ENCODE measurements at regions not wholly inside any gene's neighbourhood (a gene's known extent, or its start where the extent isn't known, plus 50 kb on each side); places are given as distances from the start of the nearest gene placed in this dataset.

DNA sequence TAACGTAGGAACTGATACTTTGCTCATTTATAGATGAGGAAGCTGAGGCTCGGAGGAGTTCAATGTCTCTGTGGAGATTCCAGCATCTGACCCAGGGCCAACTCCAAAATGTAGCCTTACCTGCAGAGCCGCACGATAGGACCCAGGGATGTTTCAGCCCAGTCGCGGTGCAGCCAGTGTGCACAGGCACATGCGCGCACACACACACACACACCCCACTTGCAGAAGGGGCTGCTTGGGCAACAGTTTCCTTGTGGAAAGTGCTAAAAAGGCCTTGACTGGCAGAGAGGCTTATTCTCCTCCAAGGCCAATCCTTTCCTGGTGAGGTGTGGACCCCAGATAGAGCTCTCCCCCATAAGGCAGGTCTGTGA lies 101.7 kb downstream of the ZFP36L2 start:
- H3K4me1 ChIP-seq (ENCODE audit: insufficient read depth, low read length, poor library complexity, severe bottlenecking), result peaks cover 59% of the 10 kb centered on the region
- intact Hi-C loops (cut with micrococcal nuclease; ENCODE audit: unreplicated experiment), result no loop called here
- H4K20me1 ChIP-seq (ENCODE audit: insufficient read depth, low read length), result no peaks in the 10 kb centered on the region

DNA sequence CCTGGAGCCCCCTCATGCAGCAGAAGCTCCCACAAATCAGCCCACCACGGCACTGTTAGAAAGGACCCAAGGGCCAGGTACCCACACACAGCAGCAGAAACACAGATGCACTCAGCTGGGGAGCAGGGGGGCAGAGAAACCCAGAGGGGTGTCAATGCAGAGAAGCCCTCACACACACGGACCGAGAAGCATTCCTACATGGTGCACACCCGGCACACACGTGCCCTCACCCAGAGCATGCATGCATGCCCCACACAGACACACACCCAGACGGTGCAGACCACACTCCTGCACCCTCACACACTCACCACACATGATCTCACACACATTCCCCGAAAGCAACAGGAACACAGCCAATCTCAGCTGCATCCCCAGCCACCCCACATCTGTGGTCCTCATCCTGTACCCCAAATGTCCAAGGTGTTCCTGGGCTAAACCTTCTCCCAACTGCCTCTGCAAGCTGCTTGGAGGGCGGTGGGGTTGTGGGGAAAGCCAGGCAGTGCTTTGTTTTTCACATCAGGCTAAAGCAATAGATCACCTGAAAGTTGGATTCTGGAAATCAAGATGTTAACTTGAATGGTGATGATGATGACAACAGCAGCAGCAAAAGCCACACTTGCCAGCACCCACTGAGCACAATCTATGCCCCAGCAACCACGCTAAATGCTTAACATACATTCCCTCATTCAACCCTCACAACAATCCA lies 102.3 kb downstream of the ZFP36L2 start:
- Histone ChIP-seq H3K79me2 (ENCODE audit: insufficient read depth, low read depth, low read length) (no peaks in the 10 kb centered on the region), H3K9me3 (ENCODE audit: low read length) (peaks cover 3% of the 10 kb centered on the region; the same call in 1 of the 2 replicates), H3K4me3 (ENCODE audit: low read depth, low read length, poor library complexity, severe bottlenecking) (no peak overlapping the region), H2AFZ (ENCODE audit: low read length) (0 out of 2 replicates have a peak overlapping the region, but pooled peaks have one; percentile 7), H3K4me1 (ENCODE audit: insufficient read depth, low read length, poor library complexity, severe bottlenecking) (peaks cover 54% of the 10 kb centered on the region), H3K9me2 (ENCODE audit: insufficient read depth, low read length) (no peaks in the 10 kb centered on the region), H3K4me2 (ENCODE audit: low read length) (peak overlapping the region; percentile 68), H4K20me1 (ENCODE audit: insufficient read depth, low read length) (no peaks in the 10 kb centered on the region), H3K27ac (ENCODE audit: low read depth, low read length, poor library complexity, severe bottlenecking) (peak overlapping the region; percentile 63), H3K36me3 (ENCODE audit: insufficient read depth, low read length) (no peaks in the 10 kb centered on the region; the same call in 1 of the 2 replicates)
- intact Hi-C loops (cut with micrococcal nuclease; ENCODE audit: unreplicated experiment), result no loop called here
- no TSS peak for BruUV-seq (replicated peaks)
- ChIA-PET CTCF (ENCODE audit: unreplicated experiment) (interaction anchor here (1.5 kb wide), 1 partner anchor 105 kb away, joined by 3 read pairs; no protein-coding TSS in a partner anchor), POLR2A (interaction anchor here (1.6 kb wide), 1 partner anchor 98 kb away, joined by 6 read pairs; no protein-coding TSS in a partner anchor)
- TF ChIP-seq, protein P1, sequence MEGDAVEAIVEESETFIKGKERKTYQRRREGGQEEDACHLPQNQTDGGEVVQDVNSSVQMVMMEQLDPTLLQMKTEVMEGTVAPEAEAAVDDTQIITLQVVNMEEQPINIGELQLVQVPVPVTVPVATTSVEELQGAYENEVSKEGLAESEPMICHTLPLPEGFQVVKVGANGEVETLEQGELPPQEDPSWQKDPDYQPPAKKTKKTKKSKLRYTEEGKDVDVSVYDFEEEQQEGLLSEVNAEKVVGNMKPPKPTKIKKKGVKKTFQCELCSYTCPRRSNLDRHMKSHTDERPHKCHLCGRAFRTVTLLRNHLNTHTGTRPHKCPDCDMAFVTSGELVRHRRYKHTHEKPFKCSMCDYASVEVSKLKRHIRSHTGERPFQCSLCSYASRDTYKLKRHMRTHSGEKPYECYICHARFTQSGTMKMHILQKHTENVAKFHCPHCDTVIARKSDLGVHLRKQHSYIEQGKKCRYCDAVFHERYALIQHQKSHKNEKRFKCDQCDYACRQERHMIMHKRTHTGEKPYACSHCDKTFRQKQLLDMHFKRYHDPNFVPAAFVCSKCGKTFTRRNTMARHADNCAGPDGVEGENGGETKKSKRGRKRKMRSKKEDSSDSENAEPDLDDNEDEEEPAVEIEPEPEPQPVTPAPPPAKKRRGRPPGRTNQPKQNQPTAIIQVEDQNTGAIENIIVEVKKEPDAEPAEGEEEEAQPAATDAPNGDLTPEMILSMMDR (conservative IDR thresholded peaks at IDR 0.05; ENCODE audit: low read length), result no peak
- TF ChIP-seq EZH2phosphoT487 (IDR thresholded peaks at IDR 0.05; ENCODE audit: borderline replicate concordance, low read depth, low read length), result no peak
- no peak for DNase-seq (ENCODE audit: low spot score)

More for the DNA sequence above, 101.7 kb downstream of the ZFP36L2 start:
- POLR2A ChIA-PET, result interaction anchor here (0.9 to 1.6 kb wide), 4 partner anchors 11 to 102 kb away, joined by 3 to 6 read pairs (median 4); partner anchors contain the start of gene ZFP36L2
- Histone ChIP-seq H3K27ac (ENCODE audit: low read depth, low read length, poor library complexity, severe bottlenecking) (peak overlapping the region; percentile 63), H3K4me3 (ENCODE audit: low read depth, low read length, poor library complexity, severe bottlenecking) (no peak overlapping the region), H3K9me2 (ENCODE audit: insufficient read depth, low read length) (no peaks in the 10 kb centered on the region), H3K79me2 (ENCODE audit: insufficient read depth, low read depth, low read length) (no peaks in the 10 kb centered on the region), H3K9me3 (ENCODE audit: low read length) (no peaks in the 10 kb centered on the region), H3K4me2 (ENCODE audit: low read length) (peak overlapping the region; percentile 68), H3K36me3 (ENCODE audit: insufficient read depth, low read length) (no peaks in the 10 kb centered on the region), H2AFZ (ENCODE audit: low read length) (0 out of 2 replicates have a peak overlapping the region, but pooled peaks have one; percentile 7)
- CTCF ChIA-PET (ENCODE audit: unreplicated experiment), result interaction anchor here (1.5 kb wide), 1 partner anchor 105 kb away, joined by 3 read pairs; no protein-coding TSS in a partner anchor
- BruUV-seq (replicated peaks), result no TSS peak
- no peak for DNase-seq (ENCODE audit: low spot score)
- no peak for TF ChIP-seq EZH2phosphoT487 (IDR thresholded peaks at IDR 0.05; ENCODE audit: borderline replicate concordance, low read depth, low read length)

- H4K20me1 ChIP-seq (ENCODE audit: insufficient read depth, low read length), result no peaks in the 10 kb centered on the region
- TF ChIP-seq, protein P1 (conservative IDR thresholded peaks at IDR 0.05; ENCODE audit: low read length), result no peak
- TF ChIP-seq EZH2phosphoT487 (IDR thresholded peaks at IDR 0.05; ENCODE audit: borderline replicate concordance, low read depth, low read length), result no peak
- intact Hi-C loops (cut with micrococcal nuclease; ENCODE audit: unreplicated experiment), result no loop called here
- H3K4me2 ChIP-seq (ENCODE audit: low read length), result no peak overlapping the region
- BruUV-seq (replicated peaks), result no TSS peak
- H3K9me3 ChIP-seq (ENCODE audit: low read length), result peaks cover 4% of the 10 kb centered on the region; the same call in 1 of the 2 replicates
- DNase-seq (ENCODE audit: low spot score), result no peak
- H2AFZ ChIP-seq (ENCODE audit: low read length), result no peak overlapping the region
- ChIA-PET CTCF (ENCODE audit: unreplicated experiment) (no interaction called here), POLR2A (interaction anchor here (0.6 kb wide), 1 partner anchor 72 kb away, joined by 5 read pairs; no protein-coding TSS in a partner anchor)
- H3K27ac ChIP-seq (ENCODE audit: low read depth, low read length, poor library complexity, severe bottlenecking), result no peak overlapping the region
- H3K4me3 ChIP-seq (ENCODE audit: low read depth, low read length, poor library complexity, severe bottlenecking), result no peak overlapping the region
- no peaks in the 10 kb centered on the region for H3K79me2 ChIP-seq (ENCODE audit: insufficient read depth, low read depth, low read length)
- H3K9me2 ChIP-seq (ENCODE audit: insufficient read depth, low read length), result no peaks in the 10 kb centered on the region
- no peaks in the 10 kb centered on the region; the same call in 1 of the 2 replicates for H3K36me3 ChIP-seq (ENCODE audit: insufficient read depth, low read length)
- peaks cover 48% of the 10 kb centered on the region for H3K4me1 ChIP-seq (ENCODE audit: insufficient read depth, low read length, poor library complexity, severe bottlenecking)
These were observed 102.9 kb downstream of the ZFP36L2 start for GRCh38 chr2:43123486-43123885.

Data from OCI-LY7 (cell line).